ENCODE measurements at regions not wholly inside any gene's neighbourhood (a gene's known extent, or its start where the extent isn't known, plus 50 kb on each side); places are given as distances from the start of the nearest gene placed in this dataset.

DNA sequence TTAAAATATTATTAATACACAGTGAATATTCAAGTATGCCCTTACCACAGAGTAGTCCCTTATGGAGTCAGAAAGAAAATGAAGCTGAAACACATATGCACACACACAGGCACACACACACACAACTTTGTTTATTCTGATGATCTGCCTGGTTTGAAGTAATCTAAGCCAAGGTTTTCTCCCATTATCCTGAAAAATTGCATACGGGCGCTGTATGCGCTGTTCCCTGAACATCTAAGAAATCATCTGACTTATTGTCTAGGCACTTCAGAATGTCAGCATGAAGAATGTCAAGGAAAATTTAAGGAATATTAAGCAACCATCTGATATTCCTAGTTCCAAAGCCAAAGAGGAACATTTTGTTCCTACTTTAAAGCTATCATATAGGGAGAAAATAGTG, 147.1 kb upstream of the SLC30A5 start:
- TF ChIP-seq, protein P1, sequence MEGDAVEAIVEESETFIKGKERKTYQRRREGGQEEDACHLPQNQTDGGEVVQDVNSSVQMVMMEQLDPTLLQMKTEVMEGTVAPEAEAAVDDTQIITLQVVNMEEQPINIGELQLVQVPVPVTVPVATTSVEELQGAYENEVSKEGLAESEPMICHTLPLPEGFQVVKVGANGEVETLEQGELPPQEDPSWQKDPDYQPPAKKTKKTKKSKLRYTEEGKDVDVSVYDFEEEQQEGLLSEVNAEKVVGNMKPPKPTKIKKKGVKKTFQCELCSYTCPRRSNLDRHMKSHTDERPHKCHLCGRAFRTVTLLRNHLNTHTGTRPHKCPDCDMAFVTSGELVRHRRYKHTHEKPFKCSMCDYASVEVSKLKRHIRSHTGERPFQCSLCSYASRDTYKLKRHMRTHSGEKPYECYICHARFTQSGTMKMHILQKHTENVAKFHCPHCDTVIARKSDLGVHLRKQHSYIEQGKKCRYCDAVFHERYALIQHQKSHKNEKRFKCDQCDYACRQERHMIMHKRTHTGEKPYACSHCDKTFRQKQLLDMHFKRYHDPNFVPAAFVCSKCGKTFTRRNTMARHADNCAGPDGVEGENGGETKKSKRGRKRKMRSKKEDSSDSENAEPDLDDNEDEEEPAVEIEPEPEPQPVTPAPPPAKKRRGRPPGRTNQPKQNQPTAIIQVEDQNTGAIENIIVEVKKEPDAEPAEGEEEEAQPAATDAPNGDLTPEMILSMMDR (conservative IDR thresholded peaks at IDR 0.05; ENCODE audit: low read depth, low read length), result no peak
- TF ChIP-seq EZH2 (IDR thresholded peaks at IDR 0.05; ENCODE audit: borderline replicate concordance, low read depth, low read length, poor library complexity, severe bottlenecking), result no peak

All from A673 (cell line).